Glutamatergic neuron (in vitro differentiated cells): ENCODE measurements at regions not wholly inside any gene's neighbourhood (a gene's known extent, or its start where the extent isn't known, plus 50 kb on each side); places are given as distances from the start of the nearest gene placed in this dataset.
A peak's percentile ranks its signal among the peaks of the same experiment; 100 is the strongest.

Experiments used
- DNase-seq: peaks from one replicate; pipeline ENCODE4 v3.0.0; 2022
- H3K27ac Mint-ChIP-seq: one replicate; pipeline ENCODE4 v1.8.0; 2020; ENCODE audit warnings: mild to moderate bottlenecking, mixed read lengths, inconsistent platforms; ENCODE audit not compliant: unreplicated experiment
- H3K27me3 Mint-ChIP-seq: one replicate; pipeline ENCODE4 v1.8.0; 2020; ENCODE audit warnings: mild to moderate bottlenecking, moderate library complexity, mixed read lengths, inconsistent platforms; ENCODE audit not compliant: unreplicated experiment
- H3K36me3 Mint-ChIP-seq: one replicate; pipeline ENCODE4 v1.8.0; 2020; ENCODE audit warnings: mild to moderate bottlenecking, mixed read lengths, inconsistent platforms; ENCODE audit not compliant: unreplicated experiment
- H3K4me1 Mint-ChIP-seq: one replicate; pipeline ENCODE4 v1.8.0; 2020; ENCODE audit warnings: mild to moderate bottlenecking, low read depth, mixed read lengths, inconsistent platforms; ENCODE audit not compliant: unreplicated experiment
- H3K4me3 Mint-ChIP-seq: one replicate; pipeline ENCODE4 v1.8.0; 2020; ENCODE audit warnings: mild to moderate bottlenecking, mixed read lengths, inconsistent platforms; ENCODE audit not compliant: unreplicated experiment
- H3K9me3 Mint-ChIP-seq: one replicate; pipeline ENCODE4 v1.8.0; 2020; ENCODE audit warnings: mild to moderate bottlenecking, moderate library complexity, mixed read lengths, inconsistent platforms; ENCODE audit not compliant: unreplicated experiment
- CTCF ChIP-seq: fragments of 200-600 bp; sonication (generic); IDR thresholded peaks from one replicate; pipeline ENCODE4 v1.5.0; 2021; ENCODE audit not compliant: partially characterized antibody, unreplicated experiment

GRCh38 chr15:38690216-38690615 is 125.6 kb upstream of the RASGRP1 start:
- no peaks in the 10 kb centered on the region for H3K36me3 Mint-ChIP-seq
- no peak overlapping the region for H3K27ac Mint-ChIP-seq
- no peaks in the 10 kb centered on the region for H3K27me3 Mint-ChIP-seq
- H3K4me1 Mint-ChIP-seq: no peaks in the 10 kb centered on the region
- no peak for DNase-seq
- no peaks in the 10 kb centered on the region for H3K9me3 Mint-ChIP-seq
- H3K4me3 Mint-ChIP-seq: no peak overlapping the region
- TF ChIP-seq CTCF: no peak

GRCh38 chr15:38690719-38691332 is 126.2 kb upstream of the RASGRP1 start:
- H3K36me3 Mint-ChIP-seq: no peaks in the 10 kb centered on the region
- peak; percentile 76 for DNase-seq
- TF ChIP-seq CTCF: peak; percentile 86
- no peak overlapping the region for H3K27ac Mint-ChIP-seq
- no peaks in the 10 kb centered on the region for H3K27me3 Mint-ChIP-seq
- H3K4me1 Mint-ChIP-seq: no peaks in the 10 kb centered on the region
- H3K9me3 Mint-ChIP-seq: no peaks in the 10 kb centered on the region
- no peak overlapping the region for H3K4me3 Mint-ChIP-seq

GRCh38 chr15:38691377-38691776 is 126.8 kb upstream of the RASGRP1 start:
- H3K27me3 Mint-ChIP-seq: no peaks in the 10 kb centered on the region
- no peak overlapping the region for H3K4me3 Mint-ChIP-seq
- DNase-seq: no peak
- H3K9me3 Mint-ChIP-seq: no peaks in the 10 kb centered on the region
- H3K4me1 Mint-ChIP-seq: no peaks in the 10 kb centered on the region
- no peak overlapping the region for H3K27ac Mint-ChIP-seq
- no peak for TF ChIP-seq CTCF
- H3K36me3 Mint-ChIP-seq: no peaks in the 10 kb centered on the region

- no peak overlapping the region for H3K4me3 Mint-ChIP-seq
- no peaks in the 10 kb centered on the region for H3K36me3 Mint-ChIP-seq
- no peak for TF ChIP-seq CTCF
- H3K27ac Mint-ChIP-seq: no peak overlapping the region
- no peaks in the 10 kb centered on the region for H3K9me3 Mint-ChIP-seq
- H3K27me3 Mint-ChIP-seq: no peaks in the 10 kb centered on the region
- DNase-seq: no peak
- H3K4me1 Mint-ChIP-seq: no peaks in the 10 kb centered on the region
Observed at GRCh38 chr15:38691965-38692788, 127.6 kb upstream of the RASGRP1 start.

- DNase-seq: no peak
- Mint-ChIP-seq H3K27ac (no peak overlapping the region), H3K4me1 (no peaks in the 10 kb centered on the region), H3K9me3 (no peaks in the 10 kb centered on the region), H3K36me3 (no peaks in the 10 kb centered on the region), H3K4me3 (no peak overlapping the region), H3K27me3 (no peaks in the 10 kb centered on the region)
- TF ChIP-seq CTCF: no peak
Observed at GRCh38 chr15:38692789-38693062, 128.1 kb upstream of the RASGRP1 start.
